ENCODE measurements at regions not wholly inside any gene's neighbourhood (a gene's known extent, or its start where the extent isn't known, plus 50 kb on each side); places are given as distances from the start of the nearest gene placed in this dataset.

DNA sequence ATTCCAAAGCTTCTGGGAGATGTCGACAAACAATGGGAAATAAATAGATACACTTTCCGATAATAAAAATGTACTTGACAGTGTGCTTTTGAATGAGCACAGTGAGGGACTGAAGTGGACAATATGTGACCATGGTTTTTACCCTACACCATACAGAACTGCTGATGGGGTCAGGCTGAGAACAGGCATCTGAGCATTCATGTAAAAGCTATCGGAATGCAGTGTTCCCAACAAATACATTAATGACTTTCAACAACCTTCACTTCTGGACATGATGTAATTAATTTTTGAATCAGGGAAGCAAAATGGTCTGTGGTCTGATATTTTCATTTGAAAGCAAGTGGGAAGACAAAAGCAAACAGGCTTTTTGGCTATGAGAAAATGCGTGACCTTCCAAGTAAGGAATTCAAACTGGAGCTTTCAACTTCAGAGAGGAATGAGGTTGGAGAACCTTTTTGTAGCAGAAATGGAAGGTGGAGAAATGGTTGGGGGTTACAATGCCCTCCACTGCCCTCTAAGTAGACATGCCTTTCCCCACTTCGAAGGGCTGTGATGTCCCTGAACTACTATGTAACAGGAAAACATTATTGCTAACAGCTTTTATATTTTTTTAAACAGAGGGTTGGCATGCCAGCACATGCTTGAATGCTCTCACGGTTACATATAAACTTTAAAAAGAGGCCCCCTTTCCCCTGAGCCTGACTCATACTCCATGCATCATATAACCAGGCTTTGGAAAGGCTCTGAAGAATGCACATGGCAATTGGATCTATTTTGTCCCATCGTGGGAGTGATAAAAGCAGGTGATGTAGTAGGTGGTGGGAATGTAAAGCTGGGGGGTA is 203.5 kb upstream of the CITED2 start:
- intact Hi-C loops (cut with DNase I, micrococcal nuclease), result no loop called here
- H3K27me3 Mint-ChIP-seq, result peaks cover 23% of the 10 kb centered on the region
- DNase-seq (no peak), ATAC-seq (no peak)
- POLR2A ChIA-PET, result no interaction called here
- H3K4me1 Mint-ChIP-seq, result peaks cover 17% of the 10 kb centered on the region
- H3K9me3 Mint-ChIP-seq (ENCODE audit: low read depth), result no peaks in the 10 kb centered on the region
- H3K36me3 Mint-ChIP-seq (ENCODE audit: low read depth), result no peaks in the 10 kb centered on the region
- CTCF ChIA-PET, result interaction anchor here (1.2 kb wide), 1 partner anchor 21 kb away, joined by 3 read pairs; no protein-coding TSS in a partner anchor
- no peak overlapping the region for H3K27ac Mint-ChIP-seq
- H3K4me3 Mint-ChIP-seq, result no peak overlapping the region

DNA sequence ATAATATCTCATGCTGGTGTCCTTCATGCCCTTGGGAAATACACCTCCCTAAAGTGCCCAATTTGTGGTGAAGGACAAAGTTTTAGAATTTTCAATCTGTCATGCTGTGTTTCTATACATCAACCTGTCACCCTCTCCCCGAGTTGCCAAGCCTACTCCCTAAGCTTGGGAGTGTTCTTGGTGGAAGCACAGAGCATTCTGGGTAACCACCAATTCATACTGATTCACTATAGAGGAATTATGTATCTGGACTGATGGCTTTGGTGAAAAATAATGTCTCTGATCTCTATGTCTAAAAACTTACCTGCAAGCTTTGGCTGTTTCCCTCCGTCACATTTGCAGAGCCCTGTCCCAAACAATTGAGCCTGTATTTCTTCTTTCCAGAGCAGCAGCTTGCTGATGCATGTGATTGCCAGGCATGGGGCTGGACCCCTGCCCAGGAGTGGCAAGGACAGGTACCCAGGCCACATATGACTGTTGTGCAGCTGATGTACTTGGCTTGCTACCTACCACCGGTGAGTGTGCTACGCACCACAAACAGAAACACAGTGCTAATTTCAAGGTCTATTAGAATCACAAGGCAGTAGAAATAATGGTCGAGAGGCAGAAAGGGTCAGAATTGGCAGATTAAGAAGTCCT is 202.8 kb upstream of the CITED2 start:
- no peaks in the 10 kb centered on the region for H3K36me3 Mint-ChIP-seq (ENCODE audit: low read depth)
- CTCF ChIA-PET, result no interaction called here
- H3K4me1 Mint-ChIP-seq, result peaks cover 17% of the 10 kb centered on the region
- no peak for ATAC-seq
- no peak for DNase-seq
- no peak overlapping the region for H3K27ac Mint-ChIP-seq
- no peaks in the 10 kb centered on the region for H3K9me3 Mint-ChIP-seq (ENCODE audit: low read depth)
- intact Hi-C loops (cut with DNase I, micrococcal nuclease), result no loop called here
- no peak overlapping the region for H3K4me3 Mint-ChIP-seq
- peaks cover 18% of the 10 kb centered on the region for H3K27me3 Mint-ChIP-seq
- POLR2A ChIA-PET, result no interaction called here

DNA sequence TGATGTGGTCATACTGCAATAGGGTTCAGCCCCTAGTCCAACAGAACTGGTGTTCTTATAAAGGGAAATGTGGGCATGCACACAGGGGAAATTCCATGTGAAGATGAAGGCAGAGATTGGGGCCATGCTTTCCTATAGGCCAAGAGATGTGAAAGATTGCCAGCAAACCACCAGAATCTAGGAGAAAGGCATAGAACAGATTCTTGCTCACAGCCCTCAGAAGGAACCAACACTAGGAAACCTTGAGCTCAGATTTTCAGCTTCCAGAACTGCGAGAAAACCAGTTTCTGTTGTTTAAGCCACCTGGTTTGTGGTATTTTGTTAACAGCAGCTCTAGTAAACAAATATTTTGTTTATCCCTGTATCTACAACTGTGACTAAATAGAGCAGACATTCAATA is 197.6 kb upstream of the CITED2 start:
- Mint-ChIP-seq H3K36me3 (ENCODE audit: low read depth) (no peaks in the 10 kb centered on the region), H3K4me3 (no peak overlapping the region), H3K27ac (no peak overlapping the region), H3K9me3 (ENCODE audit: low read depth) (no peaks in the 10 kb centered on the region), H3K4me1 (peaks cover 8% of the 10 kb centered on the region), H3K27me3 (peaks cover 4% of the 10 kb centered on the region)
- CTCF ChIA-PET, result no interaction called here
- POLR2A ChIA-PET, result no interaction called here
- DNase-seq (no peak), ATAC-seq (no peak)
- intact Hi-C loops (cut with DNase I, micrococcal nuclease), result no loop called here

DNA sequence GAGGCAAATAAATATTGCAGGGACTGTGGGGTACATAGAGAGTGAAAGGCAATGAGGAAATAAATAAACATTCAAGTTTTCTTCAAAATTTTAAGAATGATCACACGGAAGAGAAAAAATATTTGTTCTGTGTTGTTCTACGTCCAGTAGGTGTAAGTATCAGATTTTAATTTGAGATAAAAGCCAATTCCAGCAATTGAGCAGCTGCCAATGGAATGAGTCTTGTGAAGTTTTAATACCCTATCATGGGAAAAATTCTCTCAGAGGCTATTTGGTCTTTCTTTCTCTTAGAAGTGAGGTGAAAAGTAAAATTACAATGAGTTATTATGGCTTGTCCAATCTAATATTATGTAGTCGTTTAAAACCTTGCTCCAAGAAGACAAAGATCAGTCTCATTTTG is 195.7 kb upstream of the CITED2 start:
- Mint-ChIP-seq H3K4me3 (no peak overlapping the region), H3K27me3 (peaks cover 4% of the 10 kb centered on the region), H3K36me3 (ENCODE audit: low read depth) (no peaks in the 10 kb centered on the region), H3K4me1 (peaks cover 8% of the 10 kb centered on the region), H3K27ac (no peak overlapping the region), H3K9me3 (ENCODE audit: low read depth) (no peaks in the 10 kb centered on the region)
- ATAC-seq (no peak), DNase-seq (no peak)
- ChIA-PET CTCF (no interaction called here), POLR2A (no interaction called here)
- intact Hi-C loops (cut with DNase I, micrococcal nuclease), result no loop called here

DNA sequence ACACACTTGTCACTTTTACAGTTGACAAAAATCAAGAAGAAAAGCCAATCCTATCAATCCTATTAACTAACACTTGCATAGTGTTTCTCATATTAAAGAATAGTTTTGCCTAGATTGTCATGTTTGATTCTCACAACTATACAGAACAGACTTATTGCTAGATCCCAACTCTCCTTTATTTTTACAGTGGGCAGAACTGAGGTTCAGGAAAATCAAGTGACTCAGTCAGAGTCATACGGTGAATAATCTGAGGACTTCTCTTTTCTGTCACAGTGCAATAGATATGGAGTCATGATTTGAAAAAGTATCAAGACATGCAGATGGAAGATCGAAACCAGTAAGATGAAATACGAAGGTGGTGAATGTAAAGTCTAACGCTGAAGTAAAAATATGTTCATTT is 195.1 kb upstream of the CITED2 start:
- Mint-ChIP-seq H3K9me3 (ENCODE audit: low read depth) (no peaks in the 10 kb centered on the region), H3K27ac (no peak overlapping the region), H3K4me3 (no peak overlapping the region), H3K27me3 (peaks cover 4% of the 10 kb centered on the region), H3K36me3 (ENCODE audit: low read depth) (no peaks in the 10 kb centered on the region), H3K4me1 (peaks cover 8% of the 10 kb centered on the region)
- POLR2A ChIA-PET, result no interaction called here
- CTCF ChIA-PET, result no interaction called here
- intact Hi-C loops (cut with DNase I, micrococcal nuclease), result no loop called here
- no peak for DNase-seq
- ATAC-seq, result peak; percentile 63

DNA sequence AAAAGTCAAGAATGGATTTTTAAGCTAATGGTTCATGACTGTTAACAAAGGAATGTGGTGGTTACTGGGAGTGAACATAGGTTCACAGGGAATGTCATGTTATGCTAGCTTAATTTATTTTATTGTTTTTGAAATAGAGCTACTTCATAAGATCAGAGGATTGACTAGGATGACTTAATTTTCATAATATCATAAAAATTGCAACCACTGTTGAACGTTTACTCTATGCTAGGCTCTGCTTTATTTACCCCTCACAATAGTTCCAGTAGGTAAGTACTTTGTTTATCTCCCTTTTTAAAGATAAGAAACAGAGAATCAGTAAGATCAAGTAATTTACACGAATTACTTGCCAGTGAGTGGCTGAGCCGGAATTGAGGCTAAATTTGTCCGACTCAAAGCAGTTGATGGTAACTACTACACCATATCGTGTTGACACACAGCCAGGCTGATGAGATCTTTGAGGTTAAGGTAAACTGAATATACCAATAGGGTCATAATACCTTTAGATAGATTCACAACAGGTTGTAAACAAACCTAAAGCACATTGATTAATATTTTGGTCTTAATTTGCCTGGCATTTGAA is 194.6 kb upstream of the CITED2 start:
- no peak overlapping the region for H3K4me3 Mint-ChIP-seq
- no peak for DNase-seq

DNA sequence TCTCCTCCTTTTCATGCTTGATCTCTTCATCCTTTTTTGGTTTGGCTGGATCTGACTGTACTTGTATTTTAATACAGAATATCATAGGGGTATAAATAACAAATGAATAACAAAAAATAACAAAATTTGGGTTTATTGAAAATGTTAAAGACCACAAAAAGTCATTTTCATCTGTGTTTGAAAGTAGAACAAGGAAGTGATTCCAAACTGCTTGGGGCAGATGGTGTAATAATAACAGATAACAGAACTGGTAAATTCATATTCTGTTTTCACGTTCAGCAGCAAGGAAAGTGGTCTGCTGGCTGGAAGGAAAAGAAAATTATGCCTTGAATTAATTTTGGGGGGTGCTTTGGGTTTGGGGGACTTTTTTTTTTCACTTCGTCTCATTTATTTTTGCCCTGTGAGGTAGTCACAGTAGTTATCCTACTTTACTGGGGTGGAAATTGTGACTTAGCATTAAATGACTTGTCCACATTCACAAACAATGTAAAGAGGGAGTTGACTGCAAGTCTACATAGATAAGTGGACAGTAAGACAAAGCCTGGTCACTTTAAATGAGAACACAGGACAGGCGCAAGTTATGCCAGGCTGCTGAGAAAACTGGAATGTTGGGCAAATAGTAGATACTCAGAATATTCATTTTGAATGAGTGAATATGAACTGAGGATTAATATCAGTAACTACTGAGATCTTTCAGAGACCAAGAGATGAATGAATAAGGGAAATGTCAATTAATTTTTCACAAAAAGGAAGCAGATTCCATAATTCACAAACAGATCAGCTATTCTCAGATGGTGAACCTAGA is 193.9 kb upstream of the CITED2 start:
- no peak for DNase-seq
- H3K4me3 Mint-ChIP-seq, result no peak overlapping the region
- peaks cover 8% of the 10 kb centered on the region for H3K4me1 Mint-ChIP-seq
- H3K36me3 Mint-ChIP-seq (ENCODE audit: low read depth), result no peaks in the 10 kb centered on the region
- no peaks in the 10 kb centered on the region for H3K9me3 Mint-ChIP-seq (ENCODE audit: low read depth)
- no peak for ATAC-seq
- H3K27me3 Mint-ChIP-seq, result no peaks in the 10 kb centered on the region
- POLR2A ChIA-PET, result no interaction called here
- CTCF ChIA-PET, result no interaction called here
- no peak overlapping the region for H3K27ac Mint-ChIP-seq
- intact Hi-C loops (cut with DNase I, micrococcal nuclease), result no loop called here

More for the DNA sequence above, 194.6 kb upstream of the CITED2 start:
- ChIA-PET POLR2A (no interaction called here), CTCF (no interaction called here)
- intact Hi-C loops (cut with DNase I, micrococcal nuclease), result no loop called here
- H3K27ac Mint-ChIP-seq, result no peak overlapping the region
- no peaks in the 10 kb centered on the region for H3K36me3 Mint-ChIP-seq (ENCODE audit: low read depth)
- H3K27me3 Mint-ChIP-seq, result peaks cover 2% of the 10 kb centered on the region
- peaks cover 8% of the 10 kb centered on the region for H3K4me1 Mint-ChIP-seq
- H3K9me3 Mint-ChIP-seq (ENCODE audit: low read depth), result no peaks in the 10 kb centered on the region
- no peak for ATAC-seq

DNA sequence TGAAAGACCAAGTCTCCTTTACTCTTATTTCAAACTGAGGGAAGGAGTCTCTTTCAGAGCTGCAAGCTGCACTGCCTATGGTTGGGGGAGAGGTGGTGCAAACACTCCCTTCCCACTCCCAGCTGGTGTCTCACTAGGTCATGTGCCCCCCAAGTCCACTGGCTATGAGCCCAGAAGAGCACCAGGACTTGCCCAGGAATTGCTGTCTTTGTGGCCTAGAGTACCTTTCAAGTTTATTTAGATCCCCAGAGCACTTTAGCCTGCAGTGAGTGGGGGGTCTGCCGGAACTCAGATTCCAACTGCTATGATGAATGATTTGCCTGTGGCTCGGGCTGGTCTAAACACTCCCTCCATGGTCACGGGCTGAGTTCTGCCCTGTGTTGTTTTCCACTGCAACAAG is 192.6 kb upstream of the CITED2 start:
- Mint-ChIP-seq H3K4me1 (peaks cover 8% of the 10 kb centered on the region), H3K4me3 (no peak overlapping the region), H3K27me3 (no peaks in the 10 kb centered on the region), H3K36me3 (ENCODE audit: low read depth) (no peaks in the 10 kb centered on the region), H3K9me3 (ENCODE audit: low read depth) (no peaks in the 10 kb centered on the region), H3K27ac (no peak overlapping the region)
- no peak for ATAC-seq
- POLR2A ChIA-PET, result no interaction called here
- intact Hi-C loops (cut with DNase I, micrococcal nuclease), result no loop called here
- CTCF ChIA-PET, result no interaction called here
- DNase-seq, result no peak

DNA sequence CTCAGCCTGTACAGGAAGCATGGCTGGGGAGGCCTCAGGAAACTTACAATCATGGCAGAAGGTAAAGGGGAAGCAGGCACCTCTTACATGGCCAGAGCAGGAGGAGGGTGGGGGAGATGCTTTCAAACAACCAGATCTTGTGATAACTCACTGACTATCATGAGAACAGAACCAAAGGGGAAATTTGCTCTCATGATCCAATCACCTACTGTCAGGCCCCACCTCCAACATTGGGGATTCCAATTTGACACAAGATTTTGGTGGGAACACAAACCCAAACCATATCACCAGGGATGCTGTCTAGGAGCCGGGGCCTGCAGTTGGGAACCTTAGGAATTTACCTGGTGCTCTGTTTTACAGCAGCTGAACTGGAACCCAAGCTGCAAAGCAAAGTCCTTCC is 191.1 kb upstream of the CITED2 start:
- Mint-ChIP-seq H3K36me3 (ENCODE audit: low read depth) (no peaks in the 10 kb centered on the region), H3K27me3 (no peaks in the 10 kb centered on the region), H3K9me3 (ENCODE audit: low read depth) (peaks cover 4% of the 10 kb centered on the region), H3K27ac (no peak overlapping the region), H3K4me1 (peaks cover 8% of the 10 kb centered on the region), H3K4me3 (no peak overlapping the region)
- ChIA-PET POLR2A (no interaction called here), CTCF (interaction anchor here (0.6 kb wide), 1 partner anchor 633 kb away, joined by 3 read pairs; no protein-coding TSS in a partner anchor)
- no peak for DNase-seq
- intact Hi-C loops (cut with DNase I, micrococcal nuclease), result no loop called here
- ATAC-seq, result no peak

DNA sequence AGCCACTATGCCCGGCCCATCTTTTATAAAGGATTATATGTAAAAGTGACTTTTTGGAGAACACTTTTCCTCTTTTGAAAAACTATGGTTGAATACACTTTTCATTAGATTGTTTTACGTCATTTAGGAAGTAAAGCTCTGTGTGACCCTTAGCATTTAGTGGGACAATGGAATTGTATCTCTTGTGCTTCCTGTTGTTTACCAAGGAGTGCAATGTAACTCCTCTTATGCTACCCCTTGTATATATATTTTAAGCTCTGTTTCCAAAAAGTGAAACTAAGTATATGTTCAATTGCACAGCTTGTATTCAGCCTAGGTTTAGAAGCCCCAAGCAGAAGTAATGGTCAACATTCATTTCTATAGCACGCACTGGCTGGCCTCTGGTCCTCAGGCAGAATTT is 183.1 kb upstream of the CITED2 start:
- H3K36me3 Mint-ChIP-seq (ENCODE audit: low read depth), result no peaks in the 10 kb centered on the region
- no peaks in the 10 kb centered on the region for H3K27me3 Mint-ChIP-seq
- no peak overlapping the region for H3K4me3 Mint-ChIP-seq
- no peaks in the 10 kb centered on the region for H3K4me1 Mint-ChIP-seq
- intact Hi-C loops (cut with DNase I, micrococcal nuclease), result no loop called here
- no peak overlapping the region for H3K27ac Mint-ChIP-seq
- ChIA-PET POLR2A (no interaction called here), CTCF (interaction anchor here (0.6 to 1.0 kb wide), 3 partner anchors 33 to 310 kb away, joined by 3 to 7 read pairs (median 3); no protein-coding TSS in a partner anchor)
- H3K9me3 Mint-ChIP-seq (ENCODE audit: low read depth), result peaks cover 4% of the 10 kb centered on the region
- no peak for DNase-seq
- no peak for ATAC-seq

DNA sequence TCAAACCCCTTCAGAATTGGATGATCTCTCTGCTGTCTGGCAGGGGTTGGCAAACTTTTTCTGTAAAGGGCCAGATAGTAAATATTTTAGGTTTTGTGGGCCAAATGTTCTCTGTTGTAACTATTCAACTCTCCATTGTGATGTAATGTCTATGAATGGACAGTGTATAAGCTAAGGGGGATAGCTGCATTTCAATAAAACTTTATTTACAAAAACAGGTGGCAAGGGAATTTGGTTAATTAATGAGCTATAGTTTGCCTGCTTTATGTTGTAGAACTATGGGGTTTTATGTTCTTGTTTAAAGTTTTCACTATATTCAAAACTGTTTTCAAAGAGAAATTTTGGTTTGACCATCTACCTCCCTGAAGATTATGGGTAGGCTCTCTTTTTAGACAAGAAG is 182.1 kb upstream of the CITED2 start:
- POLR2A ChIA-PET, result no interaction called here
- Mint-ChIP-seq H3K27ac (no peak overlapping the region), H3K27me3 (no peaks in the 10 kb centered on the region)

More for the DNA sequence above, 182.1 kb upstream of the CITED2 start:
- Mint-ChIP-seq H3K4me3 (no peak overlapping the region), H3K4me1 (no peaks in the 10 kb centered on the region), H3K9me3 (ENCODE audit: low read depth) (peaks cover 4% of the 10 kb centered on the region), H3K36me3 (ENCODE audit: low read depth) (no peaks in the 10 kb centered on the region)
- no peak for ATAC-seq
- CTCF ChIA-PET, result interaction anchor here (0.6 to 1.1 kb wide), 2 partner anchors 22 to 295 kb away, joined by 3 read pairs; no protein-coding TSS in a partner anchor
- DNase-seq, result no peak
- intact Hi-C loops (cut with DNase I, micrococcal nuclease), result no loop called here
